VCaP (cell line): ENCODE measurements at regions not wholly inside any gene's neighbourhood (a gene's known extent, or its start where the extent isn't known, plus 50 kb on each side); places are given as distances from the start of the nearest gene placed in this dataset.

Experiments used
- H3K27ac ChIP-seq: fragments of 450-650 bp; 2 replicates; pipeline ENCODE4 v1.5.1; 2017
- TF ChIP-seq, protein P1 (sequence below): fragments of 450-650 bp; conservative IDR thresholded peaks from 2 replicates; pipeline ENCODE4 v1.5.1; 2017; ENCODE audit warnings: mild to moderate bottlenecking, moderate library complexity

GRCh38 chr6:139919107-139920026 lies 544.9 kb upstream of the CITED2 start:
- no peak overlapping the region for H3K27ac ChIP-seq
- TF ChIP-seq, protein P1, sequence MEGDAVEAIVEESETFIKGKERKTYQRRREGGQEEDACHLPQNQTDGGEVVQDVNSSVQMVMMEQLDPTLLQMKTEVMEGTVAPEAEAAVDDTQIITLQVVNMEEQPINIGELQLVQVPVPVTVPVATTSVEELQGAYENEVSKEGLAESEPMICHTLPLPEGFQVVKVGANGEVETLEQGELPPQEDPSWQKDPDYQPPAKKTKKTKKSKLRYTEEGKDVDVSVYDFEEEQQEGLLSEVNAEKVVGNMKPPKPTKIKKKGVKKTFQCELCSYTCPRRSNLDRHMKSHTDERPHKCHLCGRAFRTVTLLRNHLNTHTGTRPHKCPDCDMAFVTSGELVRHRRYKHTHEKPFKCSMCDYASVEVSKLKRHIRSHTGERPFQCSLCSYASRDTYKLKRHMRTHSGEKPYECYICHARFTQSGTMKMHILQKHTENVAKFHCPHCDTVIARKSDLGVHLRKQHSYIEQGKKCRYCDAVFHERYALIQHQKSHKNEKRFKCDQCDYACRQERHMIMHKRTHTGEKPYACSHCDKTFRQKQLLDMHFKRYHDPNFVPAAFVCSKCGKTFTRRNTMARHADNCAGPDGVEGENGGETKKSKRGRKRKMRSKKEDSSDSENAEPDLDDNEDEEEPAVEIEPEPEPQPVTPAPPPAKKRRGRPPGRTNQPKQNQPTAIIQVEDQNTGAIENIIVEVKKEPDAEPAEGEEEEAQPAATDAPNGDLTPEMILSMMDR = no peak

DNA sequence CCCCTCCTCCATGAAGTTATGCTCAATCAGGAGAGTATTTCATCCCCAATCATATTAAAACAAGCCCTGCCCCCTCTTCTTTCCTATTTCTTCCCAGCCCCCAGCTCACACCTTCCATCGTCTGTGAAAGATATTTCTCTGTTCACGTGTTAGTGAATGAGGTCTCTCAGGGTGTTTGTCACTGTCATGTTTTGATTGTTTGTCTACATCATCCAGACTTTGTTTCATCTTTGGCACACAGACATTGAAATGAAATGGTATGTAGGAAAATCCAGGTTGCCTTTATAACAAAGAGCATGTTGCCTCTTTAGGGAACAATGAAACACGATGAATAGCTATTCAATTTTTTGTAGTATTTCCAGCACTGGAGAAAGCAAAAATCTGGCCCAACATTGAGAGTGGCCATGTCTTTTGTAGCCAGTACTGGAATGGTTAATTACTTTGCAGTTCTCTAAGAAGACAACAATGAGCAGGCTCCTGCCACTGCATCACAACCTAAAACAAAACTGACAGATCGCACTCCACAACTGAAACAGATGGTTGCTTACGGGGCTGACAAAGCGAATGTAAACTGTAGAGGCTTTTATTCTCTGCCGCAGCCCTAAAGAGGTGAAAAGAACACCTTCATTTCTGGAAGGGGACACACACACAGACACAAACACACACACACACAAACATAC lies 543.6 kb upstream of the CITED2 start:
- no peak overlapping the region for H3K27ac ChIP-seq
- TF ChIP-seq, protein P1 = no peak

DNA sequence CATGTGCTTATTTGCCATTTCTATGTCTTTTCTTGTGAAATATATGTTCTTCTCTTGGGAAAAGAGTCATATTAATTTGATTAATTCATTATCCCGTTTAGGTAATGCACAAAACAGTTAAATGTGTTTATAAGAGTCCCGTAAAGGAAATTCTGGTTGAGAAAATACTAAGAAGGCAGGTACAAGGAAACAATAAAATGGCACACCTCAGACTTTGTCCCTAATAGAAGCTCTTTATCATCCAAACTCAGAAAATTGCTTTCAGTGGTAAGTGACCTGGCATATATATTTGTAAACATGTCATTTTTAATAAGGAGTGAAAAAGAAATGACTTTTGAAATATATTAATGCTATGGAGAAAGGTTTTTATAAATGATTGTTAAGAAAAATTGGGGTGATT lies 540.5 kb upstream of the CITED2 start:
- no peak overlapping the region for H3K27ac ChIP-seq
- TF ChIP-seq, protein P1 = no peak

DNA sequence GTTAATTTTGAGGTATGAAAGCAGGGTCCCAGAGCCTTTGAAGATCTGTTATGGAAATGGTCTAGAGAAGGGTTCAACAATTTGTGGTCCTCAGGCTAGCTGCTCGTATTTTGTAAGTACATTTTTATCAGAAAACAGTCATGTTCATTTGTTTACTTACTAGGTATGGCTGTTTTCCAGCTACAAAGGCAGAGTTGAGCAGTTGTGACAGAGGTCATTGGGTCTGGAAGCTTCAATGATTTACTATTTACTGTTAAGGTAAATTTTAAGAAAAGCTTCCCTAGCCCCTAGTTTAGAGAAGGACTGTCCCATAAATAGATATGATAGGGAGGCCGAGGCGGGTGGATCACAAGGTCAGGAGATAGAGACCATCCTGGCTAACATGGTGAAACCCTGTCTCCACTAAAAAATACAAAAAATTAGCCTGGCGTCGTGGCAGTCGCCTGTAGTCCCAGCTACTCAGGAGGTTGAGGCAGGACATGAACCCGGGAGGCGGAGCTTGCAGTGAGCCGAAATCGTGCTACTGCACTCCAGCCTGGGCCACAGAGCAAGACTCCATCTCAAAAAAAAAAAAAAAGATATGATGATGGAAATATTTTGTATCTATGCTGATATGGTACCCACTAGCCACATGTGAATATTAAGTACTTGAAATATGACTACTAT lies 538.4 kb upstream of the CITED2 start:
- TF ChIP-seq, protein P1 = no peak

DNA sequence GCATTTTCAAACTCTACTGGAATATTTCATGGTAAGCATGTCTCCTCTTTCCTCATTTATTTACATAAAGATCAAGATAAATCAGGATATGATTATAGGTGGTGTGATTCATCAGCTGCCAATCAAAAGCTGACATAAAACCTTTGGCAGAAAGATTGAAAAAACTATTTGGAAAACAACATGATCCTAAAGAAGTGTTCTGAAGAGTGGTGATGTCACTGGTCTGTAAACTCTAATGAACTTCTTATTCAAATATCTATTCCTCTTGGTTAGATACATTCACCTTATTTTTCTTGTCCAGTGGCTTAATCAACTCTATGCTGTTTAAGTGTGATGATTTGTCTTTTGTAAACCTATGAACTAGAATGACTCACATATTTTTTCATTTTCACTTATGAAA lies 535.5 kb upstream of the CITED2 start:
- TF ChIP-seq, protein P1 = no peak
- H3K27ac ChIP-seq = no peak overlapping the region

More for the DNA sequence above, 538.4 kb upstream of the CITED2 start:
- no peak overlapping the region for H3K27ac ChIP-seq

DNA sequence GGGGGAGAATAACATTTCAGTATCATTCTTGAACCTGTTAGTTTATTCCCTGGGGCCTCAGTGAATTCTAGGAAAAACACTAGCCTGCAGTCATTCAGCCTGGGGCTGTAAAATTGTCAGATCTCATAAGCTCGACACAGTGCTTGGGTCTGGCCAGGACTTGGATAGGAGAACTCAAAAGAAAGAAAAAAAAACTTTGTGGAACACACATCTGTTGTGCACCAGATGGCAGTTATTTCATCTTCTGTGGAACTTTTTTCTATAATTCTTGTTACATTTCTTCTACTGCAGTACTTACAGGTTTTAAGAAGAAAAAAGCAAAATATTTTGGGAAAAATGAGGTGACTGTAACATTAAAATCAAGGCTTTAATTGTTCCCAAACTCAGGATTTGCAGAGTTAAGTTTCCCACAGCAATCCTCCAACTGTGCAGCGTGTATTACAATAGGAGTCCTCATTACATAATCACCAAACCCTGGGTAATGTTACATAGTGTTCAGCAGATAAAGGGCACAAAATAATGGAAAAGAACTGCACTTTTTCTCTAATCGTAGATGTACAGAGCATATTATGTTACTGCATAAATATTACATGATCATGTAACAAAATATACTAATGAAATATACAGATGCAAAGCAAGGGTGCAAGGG lies 531.1 kb upstream of the CITED2 start:
- TF ChIP-seq, protein P1 = no peak

GRCh38 chr6:139904568-139904967 lies 530.1 kb upstream of the CITED2 start:
- no peak overlapping the region for H3K27ac ChIP-seq
- TF ChIP-seq, protein P1 = no peak

More for the DNA sequence above, 531.1 kb upstream of the CITED2 start:
- no peak overlapping the region for H3K27ac ChIP-seq
